MCF 10A (cell line): ENCODE measurements at regions not wholly inside any gene's neighbourhood (a gene's known extent, or its start where the extent isn't known, plus 50 kb on each side); places are given as distances from the start of the nearest gene placed in this dataset.
A peak's percentile ranks its signal among the peaks of the same experiment; 100 is the strongest.

ENCODE experiments used
- BruUV-seq: library from RNA; stranded (reverse); fragments of 400-500 nt; replicated peaks from 2 replicates; lab custom pipeline; 2021; lab: Mats Ljungman, UMichigan
- CTCF ChIA-PET: fragments of 300-600 bp; sonication (Branson Sonifier 250); formaldehyde crosslinking; extraction: SDS; loops from one replicate; lab custom pipeline; 2021; ENCODE audit warnings: antibody characterized with exemption, inconsistent platforms; lab: Yijun Ruan, JAX
- POLR2A ChIA-PET: fragments of 300-600, 350-650 bp; sonication (Branson Sonifier 250); formaldehyde crosslinking; extraction: SDS; loops from one replicate; lab custom pipeline; 2020; ENCODE audit warnings: antibody characterized with exemption, inconsistent platforms; lab: Yijun Ruan, JAX
- DNase-seq: peaks from one replicate; pipeline ENCODE4 v3.0.0-alpha.2; 2018; ENCODE audit not compliant: unreplicated experiment
- H3K27ac Mint-ChIP-seq: one replicate; pipeline ENCODE4 v1.8.0; 2022; ENCODE audit warnings: mild to moderate bottlenecking, low read depth, mixed read lengths; ENCODE audit not compliant: unreplicated experiment
- H3K27me3 Mint-ChIP-seq: one replicate; pipeline ENCODE4 v1.8.0; 2022; ENCODE audit warnings: mixed read lengths; ENCODE audit not compliant: insufficient read depth, unreplicated experiment
- H3K36me3 Mint-ChIP-seq: one replicate; pipeline ENCODE4 v1.8.0; 2022; ENCODE audit warnings: mild to moderate bottlenecking, moderate library complexity, mixed read lengths; ENCODE audit not compliant: insufficient read depth, unreplicated experiment
- H3K4me1 Mint-ChIP-seq: one replicate; pipeline ENCODE4 v1.8.0; 2022; ENCODE audit warnings: mixed read lengths; ENCODE audit not compliant: insufficient read depth, unreplicated experiment
- H3K4me3 Mint-ChIP-seq: one replicate; pipeline ENCODE4 v1.8.0; 2022; ENCODE audit warnings: mild to moderate bottlenecking, moderate library complexity, mixed read lengths; ENCODE audit not compliant: unreplicated experiment
- H3K9me3 Mint-ChIP-seq: one replicate; pipeline ENCODE4 v1.8.0; 2022; ENCODE audit warnings: mixed read lengths; ENCODE audit not compliant: unreplicated experiment
- CTCF ChIP-seq: fragments of 200-600 bp; IDR thresholded peaks from one replicate; pipeline ENCODE4 v1.8.0; 2022; ENCODE audit warnings: antibody characterized with exemption, mild to moderate bottlenecking; ENCODE audit not compliant: unreplicated experiment
- intact Hi-C: fragments of 100-400 bp; cut with micrococcal nuclease; formaldehyde crosslinking; loops from 2 replicates; pipeline ENCODE4 v1.14.1; 2022

- no peak overlapping the region for H3K27ac Mint-ChIP-seq
- no peak for DNase-seq
- peaks cover 3% of the 10 kb centered on the region for H3K4me1 Mint-ChIP-seq
- no TSS peak for BruUV-seq
- ChIA-PET POLR2A (no interaction called here), CTCF (interaction anchor here (0.7 to 1.2 kb wide), 2 partner anchors 65 to 345 kb away, joined by 3 to 4 read pairs; no protein-coding TSS in a partner anchor)
- no peaks in the 10 kb centered on the region for H3K27me3 Mint-ChIP-seq
- intact Hi-C loops: no loop called here
- no peaks in the 10 kb centered on the region for H3K36me3 Mint-ChIP-seq
- no peak overlapping the region for H3K4me3 Mint-ChIP-seq
- no peak for TF ChIP-seq CTCF
- no peaks in the 10 kb centered on the region for H3K9me3 Mint-ChIP-seq
These were observed 371.9 kb upstream of the ESRRG start for GRCh38 chr1:217095050-217095622.

- Mint-ChIP-seq H3K27ac (no peak overlapping the region), H3K9me3 (no peaks in the 10 kb centered on the region), H3K27me3 (peaks cover 19% of the 10 kb centered on the region), H3K4me3 (no peak overlapping the region), H3K4me1 (peaks cover 11% of the 10 kb centered on the region), H3K36me3 (no peaks in the 10 kb centered on the region)
- intact Hi-C loops: no loop called here
- ChIA-PET POLR2A (no interaction called here), CTCF (no interaction called here)
- no peak for TF ChIP-seq CTCF
- BruUV-seq: no TSS peak
- no peak for DNase-seq
These were observed 368.3 kb upstream of the ESRRG start for GRCh38 chr1:217091561-217091960.

- H3K9me3 Mint-ChIP-seq: no peaks in the 10 kb centered on the region
- intact Hi-C loops: no loop called here
- H3K27ac Mint-ChIP-seq: no peak overlapping the region
- H3K4me1 Mint-ChIP-seq: peaks cover 11% of the 10 kb centered on the region
- peaks cover 23% of the 10 kb centered on the region for H3K27me3 Mint-ChIP-seq
- ChIA-PET POLR2A (no interaction called here), CTCF (interaction anchor here (0.5 to 0.7 kb wide), 2 partner anchors 17 to 28 kb away, joined by 3 to 5 read pairs; no protein-coding TSS in a partner anchor)
- DNase-seq: no peak
- BruUV-seq: no TSS peak
- no peaks in the 10 kb centered on the region for H3K36me3 Mint-ChIP-seq
- peak overlapping the region; percentile 69 for H3K4me3 Mint-ChIP-seq
- TF ChIP-seq CTCF: no peak
These were observed 367.1 kb upstream of the ESRRG start for GRCh38 chr1:217090060-217090911.

- TF ChIP-seq CTCF: no peak
- intact Hi-C loops: no loop called here
- peak; percentile 73 for DNase-seq
- no TSS peak for BruUV-seq
- H3K4me1 Mint-ChIP-seq: peaks cover 11% of the 10 kb centered on the region
- POLR2A ChIA-PET: no interaction called here
- CTCF ChIA-PET: no interaction called here
- peaks cover 23% of the 10 kb centered on the region for H3K27me3 Mint-ChIP-seq
- H3K36me3 Mint-ChIP-seq: no peaks in the 10 kb centered on the region
- H3K27ac Mint-ChIP-seq: no peak overlapping the region
- H3K4me3 Mint-ChIP-seq: peak overlapping the region; percentile 69
- H3K9me3 Mint-ChIP-seq: no peaks in the 10 kb centered on the region
These were observed 366.3 kb upstream of the ESRRG start for GRCh38 chr1:217089361-217090014.
